Neural cell (in vitro differentiated cells): ENCODE measurements at regions not wholly inside any gene's neighbourhood (a gene's known extent, or its start where the extent isn't known, plus 50 kb on each side); places are given as distances from the start of the nearest gene placed in this dataset.

Experiments used
- H2AFZ ChIP-seq: fragments of 200-600, 300-800 bp; sonication (generic), shearing (Covaris generic); 2 replicates; pipeline ENCODE4 v1.6.0; 2014; ENCODE audit warnings: low read depth, mild to moderate bottlenecking, antibody characterized with exemption, low read length, moderate library complexity
- H3F3A ChIP-seq: fragments of 200-600 bp; shearing (Covaris generic); 2 replicates; pipeline ENCODE4 v1.6.1; 2016; ENCODE audit warnings: mild to moderate bottlenecking, moderate library complexity, mixed read lengths, antibody characterized with exemption, low read length; ENCODE audit not compliant: insufficient read depth, poor library complexity, severe bottlenecking
- H3K27ac ChIP-seq: fragments of 200-600, 300-800 bp; sonication (generic), shearing (Covaris generic); 2 replicates; pipeline ENCODE4 v1.5.1; 2014; ENCODE audit warnings: mild to moderate bottlenecking, low read length, moderate library complexity
- H3K27me3 ChIP-seq: fragments of 300-800, 200-600 bp; sonication (generic), shearing (Covaris generic); 2 replicates; pipeline ENCODE4 v1.6.0; 2014; ENCODE audit warnings: mild to moderate bottlenecking, low read depth, low read length, moderate library complexity; ENCODE audit not compliant: insufficient read depth
- H3K36me3 ChIP-seq: fragments of 300-800, 200-600 bp; sonication (generic), shearing (Covaris generic); 2 replicates; pipeline ENCODE4 v1.5.1; 2014; ENCODE audit warnings: mild to moderate bottlenecking, antibody characterized with exemption, low read length, moderate library complexity; ENCODE audit not compliant: insufficient read depth
- H3K4me2 ChIP-seq: fragments of 300-800, 200-600 bp; sonication (generic), shearing (Covaris generic); 2 replicates; pipeline ENCODE4 v1.6.0; 2014; ENCODE audit warnings: mild to moderate bottlenecking, low read length
- H3K4me3 ChIP-seq: fragments of 300-800, 200-600 bp; sonication (generic), shearing (Covaris generic); 2 replicates; pipeline ENCODE4 v1.5.1; 2014; ENCODE audit warnings: mild to moderate bottlenecking, low read length, moderate library complexity
- H3K79me2 ChIP-seq: fragments of 200-600 bp; shearing (Covaris generic); replicated peaks from 2 replicates; pipeline ENCODE4 v1.6.0; 2014; ENCODE audit warnings: mild to moderate bottlenecking, low read length, moderate library complexity; ENCODE audit not compliant: insufficient read depth
- H3K9ac ChIP-seq: fragments of 300-800, 200-600 bp; sonication (generic), shearing (Covaris generic); 2 replicates; pipeline ENCODE4 v1.6.1; 2016; ENCODE audit warnings: mild to moderate bottlenecking, low read length, mixed read lengths
- H3K9me2 ChIP-seq: fragments of 200-600 bp; shearing (Covaris generic); 2 replicates; pipeline ENCODE4 v1.6.1; 2016; ENCODE audit warnings: mild to moderate bottlenecking, low read length, mixed read lengths; ENCODE audit not compliant: insufficient read depth
- H3K9me3 ChIP-seq: fragments of 200-600, 300-800 bp; sonication (generic), shearing (Covaris generic); 2 replicates; pipeline ENCODE4 v1.6.1; 2016; ENCODE audit warnings: mild to moderate bottlenecking, mixed run types, low read length, moderate library complexity, mixed read lengths
- H4K20me1 ChIP-seq: fragments of 200-600 bp; shearing (Covaris generic); 2 replicates; pipeline ENCODE4 v1.6.1; 2016; ENCODE audit warnings: mild to moderate bottlenecking, mixed run types; ENCODE audit not compliant: insufficient read depth
- EP300 ChIP-seq: fragments of 450-650 bp; conservative IDR thresholded peaks from 2 replicates; pipeline ENCODE4 v1.6.1; 2014; ENCODE audit warnings: antibody characterized with exemption, mild to moderate bottlenecking, moderate library complexity; ENCODE audit not compliant: poor library complexity, severe bottlenecking
- EZH2 ChIP-seq: fragments of 200-600, 300-800 bp; shearing (Covaris generic), sonication (generic); IDR thresholded peaks from 2 replicates; pipeline ENCODE4 v1.6.1; 2014; ENCODE audit warnings: antibody characterized with exemption, low read length, borderline replicate concordance, mild to moderate bottlenecking; ENCODE audit not compliant: insufficient read depth, poor library complexity, severe bottlenecking
- MXI1 ChIP-seq: fragments of 450-650 bp; conservative IDR thresholded peaks from 2 replicates; pipeline ENCODE4 v1.6.1; 2014; ENCODE audit warnings: antibody characterized with exemption, mild to moderate bottlenecking; ENCODE audit not compliant: poor library complexity, severe bottlenecking
- RAD21 ChIP-seq: fragments of 450-650 bp; conservative IDR thresholded peaks from 2 replicates; pipeline ENCODE4 v1.6.1; 2014; ENCODE audit warnings: antibody characterized with exemption, mild to moderate bottlenecking, moderate library complexity
- SMC3 ChIP-seq: fragments of 450-650 bp; conservative IDR thresholded peaks from 2 replicates; pipeline ENCODE4 v1.6.1; 2014; ENCODE audit warnings: antibody characterized with exemption, mild to moderate bottlenecking, moderate library complexity; ENCODE audit not compliant: poor library complexity
- TF ChIP-seq, protein P1 (sequence below): fragments of 450-650 bp; IDR thresholded peaks from 2 replicates; pipeline ENCODE4 v1.5.1; 2014; ENCODE audit warnings: antibody characterized with exemption, mild to moderate bottlenecking, moderate library complexity; ENCODE audit not compliant: poor library complexity, severe bottlenecking
- TF ChIP-seq, protein P2 (sequence below): IDR thresholded peaks from 2 replicates; pipeline ENCODE4 v1.6.1; 2012; ENCODE audit warnings: borderline replicate concordance

DNA sequence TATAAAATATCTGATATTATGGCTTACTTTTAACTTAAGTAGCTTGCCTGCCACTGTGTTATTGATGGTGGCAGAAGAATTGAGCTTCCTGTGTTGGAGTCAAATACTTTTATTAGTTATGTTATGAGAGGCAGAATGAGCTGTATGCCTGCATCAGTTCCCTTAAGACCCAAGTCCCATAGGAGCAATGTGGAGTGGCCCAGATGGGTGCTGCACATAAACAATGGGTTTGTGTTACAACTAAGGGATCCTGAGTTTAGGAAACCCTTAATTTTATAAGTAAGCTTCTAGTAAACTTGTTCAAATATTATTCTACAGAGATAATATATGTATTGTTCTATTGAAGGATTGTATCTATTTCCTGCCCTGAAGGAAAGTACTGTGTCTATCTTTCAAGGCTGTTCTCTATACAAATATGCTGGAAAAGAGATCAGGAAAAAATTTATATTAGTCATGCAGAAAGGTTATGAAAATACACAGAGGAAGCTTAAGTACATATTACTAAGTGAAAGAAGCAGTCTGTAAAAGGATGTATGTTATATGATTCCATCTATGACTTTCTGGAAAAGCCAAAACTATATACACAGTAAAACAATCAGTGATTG is 2018.0 kb upstream of the PCDH20 start:
- H3K79me2 ChIP-seq = no peaks in the 10 kb centered on the region
- H3K9ac ChIP-seq = no peak overlapping the region
- no peaks in the 10 kb centered on the region for H3K27me3 ChIP-seq
- no peak overlapping the region for H2AFZ ChIP-seq
- H3K4me2 ChIP-seq = no peak overlapping the region
- H3K4me3 ChIP-seq = no peak overlapping the region
- no peaks in the 10 kb centered on the region for H3K36me3 ChIP-seq
- TF ChIP-seq SMC3 (no peak), RAD21 (no peak)
- TF ChIP-seq, protein P1, sequence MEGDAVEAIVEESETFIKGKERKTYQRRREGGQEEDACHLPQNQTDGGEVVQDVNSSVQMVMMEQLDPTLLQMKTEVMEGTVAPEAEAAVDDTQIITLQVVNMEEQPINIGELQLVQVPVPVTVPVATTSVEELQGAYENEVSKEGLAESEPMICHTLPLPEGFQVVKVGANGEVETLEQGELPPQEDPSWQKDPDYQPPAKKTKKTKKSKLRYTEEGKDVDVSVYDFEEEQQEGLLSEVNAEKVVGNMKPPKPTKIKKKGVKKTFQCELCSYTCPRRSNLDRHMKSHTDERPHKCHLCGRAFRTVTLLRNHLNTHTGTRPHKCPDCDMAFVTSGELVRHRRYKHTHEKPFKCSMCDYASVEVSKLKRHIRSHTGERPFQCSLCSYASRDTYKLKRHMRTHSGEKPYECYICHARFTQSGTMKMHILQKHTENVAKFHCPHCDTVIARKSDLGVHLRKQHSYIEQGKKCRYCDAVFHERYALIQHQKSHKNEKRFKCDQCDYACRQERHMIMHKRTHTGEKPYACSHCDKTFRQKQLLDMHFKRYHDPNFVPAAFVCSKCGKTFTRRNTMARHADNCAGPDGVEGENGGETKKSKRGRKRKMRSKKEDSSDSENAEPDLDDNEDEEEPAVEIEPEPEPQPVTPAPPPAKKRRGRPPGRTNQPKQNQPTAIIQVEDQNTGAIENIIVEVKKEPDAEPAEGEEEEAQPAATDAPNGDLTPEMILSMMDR = no peak
- TF ChIP-seq, protein P2, sequence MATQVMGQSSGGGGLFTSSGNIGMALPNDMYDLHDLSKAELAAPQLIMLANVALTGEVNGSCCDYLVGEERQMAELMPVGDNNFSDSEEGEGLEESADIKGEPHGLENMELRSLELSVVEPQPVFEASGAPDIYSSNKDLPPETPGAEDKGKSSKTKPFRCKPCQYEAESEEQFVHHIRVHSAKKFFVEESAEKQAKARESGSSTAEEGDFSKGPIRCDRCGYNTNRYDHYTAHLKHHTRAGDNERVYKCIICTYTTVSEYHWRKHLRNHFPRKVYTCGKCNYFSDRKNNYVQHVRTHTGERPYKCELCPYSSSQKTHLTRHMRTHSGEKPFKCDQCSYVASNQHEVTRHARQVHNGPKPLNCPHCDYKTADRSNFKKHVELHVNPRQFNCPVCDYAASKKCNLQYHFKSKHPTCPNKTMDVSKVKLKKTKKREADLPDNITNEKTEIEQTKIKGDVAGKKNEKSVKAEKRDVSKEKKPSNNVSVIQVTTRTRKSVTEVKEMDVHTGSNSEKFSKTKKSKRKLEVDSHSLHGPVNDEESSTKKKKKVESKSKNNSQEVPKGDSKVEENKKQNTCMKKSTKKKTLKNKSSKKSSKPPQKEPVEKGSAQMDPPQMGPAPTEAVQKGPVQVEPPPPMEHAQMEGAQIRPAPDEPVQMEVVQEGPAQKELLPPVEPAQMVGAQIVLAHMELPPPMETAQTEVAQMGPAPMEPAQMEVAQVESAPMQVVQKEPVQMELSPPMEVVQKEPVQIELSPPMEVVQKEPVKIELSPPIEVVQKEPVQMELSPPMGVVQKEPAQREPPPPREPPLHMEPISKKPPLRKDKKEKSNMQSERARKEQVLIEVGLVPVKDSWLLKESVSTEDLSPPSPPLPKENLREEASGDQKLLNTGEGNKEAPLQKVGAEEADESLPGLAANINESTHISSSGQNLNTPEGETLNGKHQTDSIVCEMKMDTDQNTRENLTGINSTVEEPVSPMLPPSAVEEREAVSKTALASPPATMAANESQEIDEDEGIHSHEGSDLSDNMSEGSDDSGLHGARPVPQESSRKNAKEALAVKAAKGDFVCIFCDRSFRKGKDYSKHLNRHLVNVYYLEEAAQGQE = no peak
- no peaks in the 10 kb centered on the region for H3K9me3 ChIP-seq
- no peak overlapping the region for H3K27ac ChIP-seq
- no peaks in the 10 kb centered on the region for H3K9me2 ChIP-seq
- no peaks in the 10 kb centered on the region for H4K20me1 ChIP-seq
- no peaks in the 10 kb centered on the region for H3F3A ChIP-seq

DNA sequence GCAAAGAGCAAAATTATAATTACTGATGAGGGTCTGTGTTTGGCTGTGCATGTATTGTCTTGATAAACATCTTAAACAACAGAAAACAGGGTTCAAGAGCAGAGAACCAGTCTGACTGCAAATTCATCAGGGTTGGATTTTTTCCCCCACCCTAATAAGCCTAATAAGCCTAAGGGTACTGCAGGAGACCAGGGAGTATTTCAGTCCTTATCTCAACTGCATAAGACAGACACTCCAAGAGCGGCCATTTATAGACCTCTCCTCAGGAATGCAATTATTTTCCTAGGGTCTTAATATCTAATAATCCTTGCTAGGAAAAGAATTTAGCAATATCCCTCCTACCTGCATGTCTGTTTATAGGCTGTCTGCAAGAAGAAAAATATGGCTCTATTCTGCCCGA is 2011.5 kb upstream of the PCDH20 start:
- Histone ChIP-seq H4K20me1 (no peaks in the 10 kb centered on the region), H3K4me2 (no peak overlapping the region), H3K4me3 (no peak overlapping the region), H3K27ac (no peak overlapping the region), H3K79me2 (no peaks in the 10 kb centered on the region), H3K36me3 (no peaks in the 10 kb centered on the region), H3K9me2 (no peaks in the 10 kb centered on the region), H2AFZ (no peak overlapping the region), H3K9ac (no peak overlapping the region), H3K27me3 (no peaks in the 10 kb centered on the region), H3K9me3 (no peaks in the 10 kb centered on the region), H3F3A (no peaks in the 10 kb centered on the region)
- no peak for TF ChIP-seq EP300
- TF ChIP-seq RAD21 = no peak
- TF ChIP-seq EZH2 = no peak

DNA sequence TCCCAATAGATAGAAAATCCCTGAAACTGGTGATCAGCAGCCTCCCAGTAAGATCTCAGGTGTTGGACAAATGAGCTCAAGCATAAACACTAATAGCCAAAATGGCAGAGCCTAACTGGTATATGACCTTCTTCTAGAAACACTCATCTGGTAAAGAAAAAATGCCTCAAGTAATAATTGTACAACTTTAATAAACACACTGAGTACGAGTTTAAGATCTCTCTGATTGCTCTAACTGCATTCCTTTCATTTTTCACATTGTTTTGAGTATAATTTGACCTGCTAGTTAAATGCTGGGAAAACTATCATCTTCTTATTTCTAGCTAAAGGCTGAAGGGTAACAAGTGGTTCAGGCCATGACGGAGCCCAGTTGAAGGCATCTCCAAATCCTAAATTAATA is 2009.5 kb upstream of the PCDH20 start:
- no peak overlapping the region for H3K27ac ChIP-seq
- no peaks in the 10 kb centered on the region for H3K36me3 ChIP-seq
- no peak overlapping the region for H2AFZ ChIP-seq
- no peak overlapping the region for H3K9ac ChIP-seq
- H3K4me3 ChIP-seq = no peak overlapping the region
- TF ChIP-seq MXI1 (no peak), RAD21 (no peak)
- TF ChIP-seq, protein P2 = no peak
- H3K4me2 ChIP-seq = no peak overlapping the region
- H3F3A ChIP-seq = no peaks in the 10 kb centered on the region
- no peaks in the 10 kb centered on the region for H3K27me3 ChIP-seq
- no peaks in the 10 kb centered on the region for H3K9me3 ChIP-seq
- H3K79me2 ChIP-seq = no peaks in the 10 kb centered on the region
- H4K20me1 ChIP-seq = no peaks in the 10 kb centered on the region
- no peaks in the 10 kb centered on the region for H3K9me2 ChIP-seq
